Stimulated activated CD4-positive, alpha-beta T cell treated with anti-CD3 and anti-CD28 coated beads, Interleukin-2, amount 100 ng/mL, for 24 hours (primary cell): ENCODE measurements at regions not wholly inside any gene's neighbourhood (a gene's known extent, or its start where the extent isn't known, plus 50 kb on each side); places are given as distances from the start of the nearest gene placed in this dataset.

ENCODE experiments used
- DNase-seq, 2 donors: peaks; one replicate each; pipeline ENCODE4 v3.0.0-alpha.2; 2020

GRCh38 chr3:111314181-111314873, 227.7 kb upstream of the CD96 start:
- no peak for DNase-seq

- DNase-seq: no peak
Measured at GRCh38 chr3:111314898-111315297, 227.1 kb upstream of the CD96 start.

- DNase-seq: no peak
Measured at GRCh38 chr3:111315930-111316587, 225.9 kb upstream of the CD96 start.

- DNase-seq: no peak
Measured at GRCh38 chr3:111318289-111318688, 223.7 kb upstream of the CD96 start.

- no peak for DNase-seq
Measured at GRCh38 chr3:111319598-111319997, 222.4 kb upstream of the CD96 start.

GRCh38 chr3:111321786-111322185, 220.2 kb upstream of the CD96 start:
- no peak for DNase-seq

- DNase-seq: no peak
Measured at GRCh38 chr3:111323019-111323418, 219.0 kb upstream of the CD96 start.

- DNase-seq: no peak
Measured at GRCh38 chr3:111324151-111324550, 217.8 kb upstream of the CD96 start.

- no peak for DNase-seq
Measured at GRCh38 chr3:111324645-111325044, 217.4 kb upstream of the CD96 start.

GRCh38 chr3:111325160-111325718, 216.8 kb upstream of the CD96 start:
- no peak for DNase-seq

GRCh38 chr3:111326144-111326995, 215.6 kb upstream of the CD96 start:
- DNase-seq: no peak

GRCh38 chr3:111331306-111331705, 210.7 kb upstream of the CD96 start:
- DNase-seq: no peak

GRCh38 chr3:111331912-111332311, 210.1 kb upstream of the CD96 start:
- no peak for DNase-seq

- no peak for DNase-seq
Measured at GRCh38 chr3:111332488-111333080, 209.4 kb upstream of the CD96 start.

GRCh38 chr3:111333642-111334041, 208.4 kb upstream of the CD96 start:
- DNase-seq: no peak

GRCh38 chr3:111335512-111336303, 206.3 kb upstream of the CD96 start:
- no peak for DNase-seq

GRCh38 chr3:111336511-111336910, 205.5 kb upstream of the CD96 start:
- no peak for DNase-seq

- DNase-seq: peak; percentile 38 to 48
Measured at GRCh38 chr3:111338059-111338698, 203.8 kb upstream of the CD96 start.

GRCh38 chr3:111339017-111339416, 203.0 kb upstream of the CD96 start:
- no peak for DNase-seq

GRCh38 chr3:111351334-111351733, 190.7 kb upstream of the CD96 start:
- DNase-seq: no peak

- no peak for DNase-seq
Measured at GRCh38 chr3:111352585-111352984, 189.4 kb upstream of the CD96 start.
